GM23338 (cell line): ENCODE measurements at regions not wholly inside any gene's neighbourhood (a gene's known extent, or its start where the extent isn't known, plus 50 kb on each side); places are given as distances from the start of the nearest gene placed in this dataset.

Experiments
- ATAC-seq: fragments of 200-7000 bp; cut with Tn5 transposase; 3 replicates; pipeline ENCODE4 v1.9.1; 2020
- DNase-seq: peaks from one replicate; pipeline ENCODE4 v3.0.0-alpha.2; 2015; ENCODE audit warnings: low spot score
- H2AFZ ChIP-seq: fragments of 200-600 bp; sonication (generic); 2 replicates; pipeline ENCODE4 v1.8.0; 2016; ENCODE audit warnings: antibody characterized with exemption, mild to moderate bottlenecking, moderate library complexity
- H3F3A ChIP-seq: fragments of 200-600 bp; sonication (generic); replicated peaks from 2 replicates; pipeline ENCODE4 v1.8.0; 2017; ENCODE audit warnings: antibody characterized with exemption, mixed run types, low read depth
- H3K27ac ChIP-seq: fragments of 200-600 bp; sonication (generic); 2 replicates; pipeline ENCODE4 v1.6.1; 2016; ENCODE audit warnings: low read depth
- H3K27me3 ChIP-seq: fragments of 200-600 bp; sonication (generic); 2 replicates; pipeline ENCODE4 v1.8.0; 2016; ENCODE audit warnings: mild to moderate bottlenecking, mixed run types, moderate library complexity; ENCODE audit not compliant: insufficient read depth
- H3K36me3 ChIP-seq: fragments of 200-600 bp; sonication (generic); 2 replicates; pipeline ENCODE4 v1.8.0; 2016; ENCODE audit warnings: mild to moderate bottlenecking; ENCODE audit not compliant: insufficient read depth
- H3K4me1 ChIP-seq: fragments of 200-600 bp; sonication (generic); 2 replicates; pipeline ENCODE4 v1.8.0; 2016; ENCODE audit warnings: mild to moderate bottlenecking, moderate library complexity; ENCODE audit not compliant: insufficient read depth
- H3K4me2 ChIP-seq: fragments of 200-600 bp; sonication (generic); 2 replicates; pipeline ENCODE4 v1.7.1; 2017; ENCODE audit warnings: mixed run types
- H3K4me3 ChIP-seq: fragments of 200-600 bp; sonication (generic); 2 replicates; pipeline ENCODE4 v1.6.1; 2016; ENCODE audit warnings: mixed run types
- H3K79me2 ChIP-seq: fragments of 200-600 bp; sonication (generic); replicated peaks from 2 replicates; pipeline ENCODE4 v1.8.0; 2017; ENCODE audit warnings: mild to moderate bottlenecking; ENCODE audit not compliant: insufficient read depth
- H3K9me2 ChIP-seq: fragments of 200-600 bp; sonication (generic); 2 replicates; pipeline ENCODE4 v1.8.0; 2017; ENCODE audit not compliant: insufficient read depth
- H4K20me1 ChIP-seq: fragments of 200-600 bp; sonication (generic); replicated peaks from 2 replicates; pipeline ENCODE4 v1.8.0; 2017; ENCODE audit warnings: mild to moderate bottlenecking; ENCODE audit not compliant: insufficient read depth
- H3K27ac Mint-ChIP-seq: 2 replicates; pipeline ENCODE4 v1.8.0; 2020; ENCODE audit warnings: inconsistent platforms, mild to moderate bottlenecking, moderate library complexity, mixed read lengths
- H3K27me3 Mint-ChIP-seq: 3 replicates; pipeline ENCODE4 v1.8.0; 2022; ENCODE audit warnings: low read depth, mild to moderate bottlenecking, moderate library complexity, mixed read lengths, inconsistent platforms; ENCODE audit not compliant: insufficient read depth, poor library complexity
- H3K36me3 Mint-ChIP-seq: 3 replicates; pipeline ENCODE4 v1.8.0; 2021; ENCODE audit warnings: low read depth, mild to moderate bottlenecking, inconsistent platforms, moderate library complexity, mixed read lengths
- H3K4me1 Mint-ChIP-seq: 3 replicates; pipeline ENCODE4 v1.8.0; 2020; ENCODE audit warnings: mild to moderate bottlenecking, inconsistent platforms, mixed read lengths
- H3K4me3 Mint-ChIP-seq: 3 replicates; pipeline ENCODE4 v1.8.0; 2021; ENCODE audit warnings: moderate library complexity, mild to moderate bottlenecking, inconsistent platforms, mixed read lengths
- H3K9me3 Mint-ChIP-seq: 3 replicates; pipeline ENCODE4 v1.8.0; 2020; ENCODE audit warnings: moderate library complexity, mild to moderate bottlenecking, inconsistent platforms, mixed read lengths
- CREB1 ChIP-seq: fragments of 250-450 bp; sonication (Bioruptor Pico); IDR thresholded peaks from 2 replicates; pipeline ENCODE4 v1.5.0; 2020; ENCODE audit warnings: low read depth, mild to moderate bottlenecking, moderate library complexity
- POLR2AphosphoS5 ChIP-seq: IDR thresholded peaks from 2 replicates; pipeline ENCODE4 v1.6.1; 2016; ENCODE audit warnings: antibody characterized with exemption, low read depth
- ZNF331 ChIP-seq: fragments of 250-450 bp; sonication (Bioruptor Pico); IDR thresholded peaks from 2 replicates; pipeline ENCODE4 v1.5.0; 2020; ENCODE audit warnings: low read depth, mild to moderate bottlenecking, moderate library complexity
- ZNF462 ChIP-seq: fragments of 250-450 bp; sonication (Bioruptor Pico); IDR thresholded peaks from 2 replicates; pipeline ENCODE4 v1.5.0; 2020; ENCODE audit warnings: mild to moderate bottlenecking, moderate library complexity

DNA sequence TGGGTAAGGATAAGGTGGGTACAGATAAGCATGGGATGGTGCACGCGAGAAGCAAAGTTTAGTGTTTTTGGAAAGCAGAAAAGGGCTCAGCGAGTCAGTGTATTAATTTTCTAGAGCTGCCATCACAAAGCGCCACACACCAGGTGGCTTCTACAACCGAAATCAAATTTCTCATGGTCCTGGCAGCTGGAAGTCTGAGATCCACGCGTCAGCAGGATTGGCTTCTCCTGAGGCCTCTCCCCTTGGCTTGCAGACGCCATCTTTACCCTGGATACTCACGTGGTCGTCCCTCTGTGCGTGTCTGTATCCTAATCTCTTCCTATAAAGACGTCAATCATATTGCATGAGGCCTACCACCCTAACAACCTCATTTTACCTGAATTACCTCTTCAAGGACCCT lies 51.5 kb upstream of the USP29 start:
- Histone ChIP-seq H3K4me3 (no peak overlapping the region), H3K9me2 (no peaks in the 10 kb centered on the region), H3K79me2 (no peaks in the 10 kb centered on the region), H3K4me1 (no peaks in the 10 kb centered on the region), H3K27ac (no peak overlapping the region), H3F3A (no peaks in the 10 kb centered on the region), H3K27me3 (no peaks in the 10 kb centered on the region), H2AFZ (no peak overlapping the region), H3K36me3 (no peaks in the 10 kb centered on the region), H4K20me1 (no peaks in the 10 kb centered on the region), H3K4me2 (no peak overlapping the region)
- Mint-ChIP-seq H3K9me3 (peaks cover 100% of the 10 kb centered on the region), H3K27ac (no peak overlapping the region), H3K4me1 (no peaks in the 10 kb centered on the region), H3K27me3 (peaks cover 8% of the 10 kb centered on the region), H3K4me3 (no peak overlapping the region), H3K36me3 (peaks cover 49% of the 10 kb centered on the region)
- ATAC-seq (no peak), DNase-seq (no peak)
- TF ChIP-seq ZNF462 (CRISPR knock-in tag) (no peak), ZNF331 (CRISPR knock-in tag) (no peak), CREB1 (no peak)

DNA sequence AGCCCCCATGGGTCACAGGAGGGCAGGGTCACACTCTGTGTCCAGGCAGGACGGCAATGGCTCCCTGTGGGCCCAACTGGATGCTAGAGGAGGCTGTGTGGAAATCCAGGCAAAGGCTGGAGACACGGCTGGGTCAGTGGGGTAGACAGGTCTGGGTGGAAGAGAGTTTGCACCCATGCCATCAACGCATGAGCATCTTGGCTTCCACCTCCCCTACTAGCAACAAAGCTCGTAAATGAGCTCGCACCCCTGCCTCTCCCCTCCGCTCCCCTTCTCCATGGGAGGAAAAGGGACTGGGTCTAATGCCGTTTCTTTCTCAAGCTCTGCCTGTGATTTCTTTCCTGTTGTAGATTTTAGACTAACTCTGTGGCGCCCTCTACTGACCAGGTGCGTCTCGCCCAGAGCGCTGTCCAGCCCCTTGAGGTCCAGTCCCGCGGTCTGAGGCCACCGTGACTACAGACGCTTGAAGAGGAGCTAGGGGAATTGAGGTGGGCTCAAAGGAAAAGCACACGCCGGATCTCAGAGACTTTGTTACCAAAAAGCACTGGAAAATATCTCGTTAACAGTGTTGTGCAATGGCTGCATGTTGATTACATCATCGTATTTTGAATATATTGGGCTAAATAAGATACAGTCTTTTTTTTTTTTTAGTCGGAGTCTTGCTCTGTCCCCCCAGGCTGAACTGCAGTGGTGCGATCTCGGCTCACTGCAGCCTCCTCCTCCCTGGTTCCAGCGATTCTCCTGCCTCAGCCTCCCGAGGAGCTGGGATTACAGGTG lies 50.7 kb upstream of the USP29 start:
- H3K4me1 ChIP-seq, result no peaks in the 10 kb centered on the region
- Mint-ChIP-seq H3K4me3 (no peak overlapping the region), H3K36me3 (peaks cover 45% of the 10 kb centered on the region), H3K4me1 (no peaks in the 10 kb centered on the region), H3K27me3 (peaks cover 7% of the 10 kb centered on the region), H3K9me3 (peaks cover 100% of the 10 kb centered on the region), H3K27ac (no peak overlapping the region)
- no peaks in the 10 kb centered on the region for H3K27me3 ChIP-seq
- ATAC-seq (no peak), DNase-seq (peak; percentile 49)
- no peak overlapping the region for H3K4me2 ChIP-seq
- no peaks in the 10 kb centered on the region for H3F3A ChIP-seq
- no peaks in the 10 kb centered on the region for H3K9me2 ChIP-seq
- H3K27ac ChIP-seq, result no peak overlapping the region
- no peaks in the 10 kb centered on the region for H3K79me2 ChIP-seq
- no peaks in the 10 kb centered on the region for H3K36me3 ChIP-seq
- no peak overlapping the region for H3K4me3 ChIP-seq
- H2AFZ ChIP-seq, result no peak overlapping the region
- H4K20me1 ChIP-seq, result no peaks in the 10 kb centered on the region
- TF ChIP-seq ZNF462 (CRISPR knock-in tag) (no peak), POLR2AphosphoS5 (no peak)
